Loucy (cell line): ENCODE measurements at regions not wholly inside any gene's neighbourhood (a gene's known extent, or its start where the extent isn't known, plus 50 kb on each side); places are given as distances from the start of the nearest gene placed in this dataset.

ENCODE experiments used
- H2AFZ ChIP-seq: fragments of 200-600 bp; sonication (generic); 2 replicates; pipeline ENCODE4 v1.6.0; 2016; ENCODE audit warnings: antibody characterized with exemption, mild to moderate bottlenecking, low read length, moderate library complexity
- H3F3A ChIP-seq: fragments of 200-600 bp; 2 replicates; pipeline ENCODE4 v1.6.0; 2016; ENCODE audit warnings: antibody characterized with exemption, low read depth, mild to moderate bottlenecking
- H3K27me3 ChIP-seq: fragments of 200-600 bp; sonication (generic); 2 replicates; pipeline ENCODE4 v1.6.1; 2014; ENCODE audit warnings: low read length, mild to moderate bottlenecking; ENCODE audit not compliant: insufficient read depth, poor library complexity, severe bottlenecking
- H3K36me3 ChIP-seq: fragments of 200-600 bp; sonication (generic); 2 replicates; pipeline ENCODE4 v1.6.1; 2016; ENCODE audit warnings: low read length; ENCODE audit not compliant: insufficient read depth
- H3K4me1 ChIP-seq: fragments of 200-600 bp; sonication (generic); 2 replicates; pipeline ENCODE4 v1.5.1; 2014; ENCODE audit warnings: low read length, mild to moderate bottlenecking; ENCODE audit not compliant: insufficient read depth, poor library complexity, severe bottlenecking
- H3K4me2 ChIP-seq: fragments of 200-600 bp; sonication (generic); 2 replicates; pipeline ENCODE4 v1.6.0; 2014; ENCODE audit warnings: antibody characterized with exemption, low read length, low read depth, mild to moderate bottlenecking; ENCODE audit not compliant: poor library complexity, severe bottlenecking
- H3K4me3 ChIP-seq: fragments of 200-600 bp; sonication (generic); 2 replicates; pipeline ENCODE4 v1.5.1; 2014; ENCODE audit warnings: low read length, mild to moderate bottlenecking, mixed read lengths; ENCODE audit not compliant: poor library complexity, severe bottlenecking
- H3K79me2 ChIP-seq: fragments of 200-600 bp; sonication (generic); 2 replicates; pipeline ENCODE4 v1.6.1; 2014; ENCODE audit warnings: low read length; ENCODE audit not compliant: insufficient read depth
- H3K9ac ChIP-seq: fragments of 200-600 bp; sonication (generic); 2 replicates; pipeline ENCODE4 v1.6.0; 2014; ENCODE audit warnings: mild to moderate bottlenecking, low read depth, low read length, moderate library complexity; ENCODE audit not compliant: poor library complexity, severe bottlenecking
- H3K9me2 ChIP-seq: fragments of 200-600 bp; sonication (generic); replicated peaks from 2 replicates; pipeline ENCODE4 v1.6.1; 2016; ENCODE audit warnings: low read depth, low read length, mixed read lengths
- H3K9me3 ChIP-seq: fragments of 200-600 bp; sonication (generic); 2 replicates; pipeline ENCODE4 v1.6.1; 2014; ENCODE audit warnings: mild to moderate bottlenecking, antibody characterized with exemption, low read length, low read depth; ENCODE audit not compliant: insufficient read depth
- H4K20me1 ChIP-seq: fragments of 200-600 bp; sonication (generic); 2 replicates; pipeline ENCODE4 v1.6.0; 2014; ENCODE audit warnings: antibody characterized with exemption, low read length, mild to moderate bottlenecking; ENCODE audit not compliant: insufficient read depth, poor library complexity, severe bottlenecking
- EZH2phosphoT487 ChIP-seq: fragments of 200-600 bp; IDR thresholded peaks from 2 replicates; pipeline ENCODE4 v1.6.1; 2018; ENCODE audit warnings: antibody characterized with exemption, mild to moderate bottlenecking, moderate library complexity, borderline replicate concordance
- TF ChIP-seq, protein P1 (sequence below): fragments of 200-600 bp; sonication (generic); conservative IDR thresholded peaks from 2 replicates; pipeline ENCODE4 v1.5.1; 2014; ENCODE audit warnings: mild to moderate bottlenecking, antibody characterized with exemption, low read length

DNA sequence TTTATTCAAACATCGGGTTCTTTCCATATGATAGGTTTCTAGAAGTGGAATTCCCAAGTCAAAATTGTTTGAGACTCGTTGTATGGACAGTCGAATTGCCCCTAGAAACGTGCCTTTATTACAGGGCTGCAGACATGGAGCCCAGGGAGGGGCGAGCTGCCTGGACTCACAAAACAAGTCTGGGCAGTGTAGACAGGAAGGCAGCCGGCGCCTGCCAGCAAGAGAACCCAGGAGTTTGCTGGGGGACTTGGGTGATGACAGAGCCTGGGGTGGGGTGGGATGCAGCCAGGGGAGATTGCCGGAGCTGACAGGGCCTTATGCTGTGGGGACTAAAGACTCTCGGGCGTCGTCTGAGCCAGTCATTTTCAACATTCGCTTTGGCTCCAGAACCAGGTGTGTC is 107.4 kb upstream of the MSX1 start:
- H3K27me3 ChIP-seq, result no peaks in the 10 kb centered on the region
- no peak overlapping the region for H2AFZ ChIP-seq
- no peaks in the 10 kb centered on the region for H4K20me1 ChIP-seq
- H3K9me2 ChIP-seq, result no peaks in the 10 kb centered on the region
- no peak overlapping the region for H3K4me2 ChIP-seq
- no peaks in the 10 kb centered on the region; the same call in 1 of the 2 replicates for H3K9me3 ChIP-seq
- no peaks in the 10 kb centered on the region for H3K36me3 ChIP-seq
- TF ChIP-seq, protein P1, sequence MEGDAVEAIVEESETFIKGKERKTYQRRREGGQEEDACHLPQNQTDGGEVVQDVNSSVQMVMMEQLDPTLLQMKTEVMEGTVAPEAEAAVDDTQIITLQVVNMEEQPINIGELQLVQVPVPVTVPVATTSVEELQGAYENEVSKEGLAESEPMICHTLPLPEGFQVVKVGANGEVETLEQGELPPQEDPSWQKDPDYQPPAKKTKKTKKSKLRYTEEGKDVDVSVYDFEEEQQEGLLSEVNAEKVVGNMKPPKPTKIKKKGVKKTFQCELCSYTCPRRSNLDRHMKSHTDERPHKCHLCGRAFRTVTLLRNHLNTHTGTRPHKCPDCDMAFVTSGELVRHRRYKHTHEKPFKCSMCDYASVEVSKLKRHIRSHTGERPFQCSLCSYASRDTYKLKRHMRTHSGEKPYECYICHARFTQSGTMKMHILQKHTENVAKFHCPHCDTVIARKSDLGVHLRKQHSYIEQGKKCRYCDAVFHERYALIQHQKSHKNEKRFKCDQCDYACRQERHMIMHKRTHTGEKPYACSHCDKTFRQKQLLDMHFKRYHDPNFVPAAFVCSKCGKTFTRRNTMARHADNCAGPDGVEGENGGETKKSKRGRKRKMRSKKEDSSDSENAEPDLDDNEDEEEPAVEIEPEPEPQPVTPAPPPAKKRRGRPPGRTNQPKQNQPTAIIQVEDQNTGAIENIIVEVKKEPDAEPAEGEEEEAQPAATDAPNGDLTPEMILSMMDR, result no peak
- TF ChIP-seq EZH2phosphoT487, result no peak
- H3F3A ChIP-seq, result no peaks in the 10 kb centered on the region
- H3K9ac ChIP-seq, result no peak overlapping the region
- no peaks in the 10 kb centered on the region for H3K79me2 ChIP-seq
- no peak overlapping the region for H3K4me3 ChIP-seq
- no peaks in the 10 kb centered on the region for H3K4me1 ChIP-seq

DNA sequence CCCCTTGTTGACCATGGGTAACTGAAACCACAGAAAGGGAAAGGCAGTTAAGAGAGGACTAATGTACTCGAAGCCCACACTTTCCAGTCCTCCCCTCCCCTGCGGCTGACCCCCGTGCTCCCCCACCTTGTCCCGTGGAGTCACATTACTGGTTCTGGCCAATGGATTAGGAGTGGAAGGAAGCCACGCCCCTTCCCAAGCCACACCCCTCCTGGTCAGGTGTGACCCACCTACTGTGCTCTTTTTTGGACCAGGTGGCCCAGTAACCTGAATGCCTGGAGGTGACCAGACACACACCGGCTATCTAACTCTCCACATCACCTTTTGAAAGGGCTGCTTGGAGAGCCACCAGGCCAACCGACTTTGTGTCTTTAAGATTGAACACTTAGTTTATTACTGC is 109.3 kb upstream of the MSX1 start:
- Histone ChIP-seq H3K4me2 (no peak overlapping the region), H3K36me3 (no peaks in the 10 kb centered on the region), H2AFZ (no peak overlapping the region), H3K27me3 (no peaks in the 10 kb centered on the region), H3K9me2 (no peaks in the 10 kb centered on the region), H3K9me3 (peaks cover under 1% of the 10 kb centered on the region; the same call in 1 of the 2 replicates), H3K79me2 (no peaks in the 10 kb centered on the region), H3K4me1 (no peaks in the 10 kb centered on the region), H3K9ac (no peak overlapping the region), H3F3A (no peaks in the 10 kb centered on the region), H4K20me1 (no peaks in the 10 kb centered on the region), H3K4me3 (no peak overlapping the region)
- TF ChIP-seq EZH2phosphoT487, result no peak
- TF ChIP-seq, protein P1, result no peak

DNA sequence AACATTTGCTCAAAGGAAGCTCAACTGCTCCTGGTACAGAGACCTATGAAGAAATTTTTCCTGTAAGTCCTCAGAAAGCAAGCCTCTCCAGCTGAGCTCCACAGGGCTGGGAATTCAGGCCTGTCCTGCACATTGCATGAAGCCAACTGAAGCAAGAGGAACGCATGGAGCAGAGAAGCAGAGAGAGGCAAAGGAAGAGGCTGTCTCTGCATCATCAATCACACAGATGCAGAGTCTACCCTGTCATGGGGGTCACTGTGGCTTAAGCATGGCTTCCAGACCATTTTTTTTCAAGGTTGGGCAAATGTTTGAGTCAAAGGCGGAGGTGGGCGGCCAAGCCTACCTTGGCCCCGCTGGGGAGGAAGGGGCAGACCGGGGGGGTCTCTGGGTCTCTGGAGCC is 110.3 kb upstream of the MSX1 start:
- no peaks in the 10 kb centered on the region for H3K4me1 ChIP-seq
- H3K9me2 ChIP-seq, result no peaks in the 10 kb centered on the region
- peaks cover 3% of the 10 kb centered on the region; the same call in 1 of the 2 replicates for H3K9me3 ChIP-seq
- no peaks in the 10 kb centered on the region for H3F3A ChIP-seq
- H2AFZ ChIP-seq, result no peak overlapping the region
- no peak overlapping the region for H3K9ac ChIP-seq
- H3K27me3 ChIP-seq, result no peaks in the 10 kb centered on the region
- H3K79me2 ChIP-seq, result no peaks in the 10 kb centered on the region
- H3K4me2 ChIP-seq, result no peak overlapping the region
- H4K20me1 ChIP-seq, result no peaks in the 10 kb centered on the region
- H3K4me3 ChIP-seq, result no peak overlapping the region
- TF ChIP-seq, protein P1, result no peak
- TF ChIP-seq EZH2phosphoT487, result no peak
- no peaks in the 10 kb centered on the region for H3K36me3 ChIP-seq
